ENCODE measurements at regions not wholly inside any gene's neighbourhood (a gene's known extent, or its start where the extent isn't known, plus 50 kb on each side); places are given as distances from the start of the nearest gene placed in this dataset.

GRCh38 chr20:54368570-54368969 lies 106.8 kb upstream of the DOK5 start:
- H3K27me3 ChIP-seq (ENCODE audit: low read depth) = no peaks in the 10 kb centered on the region
- H3K36me3 ChIP-seq = no peaks in the 10 kb centered on the region
- no peak overlapping the region for H3K4me3 ChIP-seq
- intact Hi-C loops (cut with micrococcal nuclease) = no loop called here
- TF ChIP-seq CTCF (IDR thresholded peaks at IDR 0.05; ENCODE audit: borderline replicate concordance) = no peak
- H3K27ac ChIP-seq (replicated peaks) = no peak overlapping the region
- H3K4me1 ChIP-seq = no peaks in the 10 kb centered on the region
- H3K9me3 ChIP-seq (replicated peaks) = peaks cover 6% of the 10 kb centered on the region
- DNase-seq = no peak

DNA sequence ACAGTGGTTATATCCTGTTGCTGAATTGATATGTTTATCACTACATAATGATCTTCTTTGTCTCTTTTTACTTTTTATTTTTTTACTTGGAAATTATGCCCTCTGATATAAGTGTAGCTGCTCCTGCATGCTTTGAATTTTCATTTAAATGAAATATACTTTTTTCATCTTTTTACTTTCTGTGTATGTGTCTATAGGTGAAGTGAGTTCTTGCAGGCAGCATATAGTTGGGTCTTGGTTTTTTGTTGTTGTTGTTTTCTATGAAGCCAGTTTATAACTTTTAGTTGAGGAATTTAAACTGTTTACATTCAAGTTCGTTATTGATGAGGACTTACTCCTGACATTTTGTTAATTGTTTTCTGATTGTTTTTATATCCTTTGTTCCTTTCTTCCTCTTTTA lies 103.1 kb upstream of the DOK5 start:
- H3K9me3 ChIP-seq (replicated peaks) = peaks cover 6% of the 10 kb centered on the region
- no peaks in the 10 kb centered on the region for H3K27me3 ChIP-seq (ENCODE audit: low read depth)
- H3K4me1 ChIP-seq = no peaks in the 10 kb centered on the region
- TF ChIP-seq CTCF (IDR thresholded peaks at IDR 0.05; ENCODE audit: borderline replicate concordance) = no peak
- intact Hi-C loops (cut with micrococcal nuclease) = no loop called here
- H3K27ac ChIP-seq (replicated peaks) = no peak overlapping the region
- no peak overlapping the region for H3K4me3 ChIP-seq
- H3K36me3 ChIP-seq = no peaks in the 10 kb centered on the region
- no peak for DNase-seq

DNA sequence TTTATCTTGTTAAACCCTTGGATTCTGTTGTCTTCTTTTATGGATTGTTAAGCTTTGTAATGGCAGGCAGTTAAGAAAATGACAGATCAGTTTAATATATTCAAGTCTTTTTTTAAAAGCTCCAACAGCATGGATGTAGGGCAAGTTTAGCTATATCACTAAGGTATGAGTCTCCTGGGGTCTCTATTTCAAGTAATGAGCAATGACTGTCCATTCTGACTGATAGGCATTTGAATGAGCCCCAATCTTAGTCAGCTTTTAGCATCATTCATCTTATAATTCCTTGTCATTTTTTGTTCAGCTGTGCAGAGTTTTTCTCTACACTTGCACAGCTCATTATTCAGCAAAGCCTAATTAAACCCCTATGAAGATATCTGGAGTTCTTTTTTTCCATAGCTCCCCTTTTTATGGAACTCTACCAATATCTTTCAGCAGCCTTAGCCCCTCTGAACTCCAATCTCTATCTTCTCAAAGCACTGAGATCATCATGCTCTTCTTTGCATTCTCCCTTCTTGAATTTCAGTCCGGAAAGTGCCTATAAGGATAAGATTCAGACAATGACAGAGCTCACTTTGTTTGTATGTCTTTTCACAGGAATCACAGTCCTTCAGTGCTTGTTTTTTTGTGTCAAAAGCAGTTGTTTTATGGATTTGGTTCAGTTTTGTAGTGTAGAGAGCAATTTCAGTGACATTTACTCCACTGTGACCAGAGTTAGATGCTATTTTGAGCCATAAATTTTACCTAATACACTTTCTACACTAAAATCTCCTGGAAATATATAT lies 97.2 kb upstream of the DOK5 start:
- Histone ChIP-seq H3K4me3 (no peak overlapping the region), H3K9me3 (replicated peaks) (no peaks in the 10 kb centered on the region), H3K27me3 (ENCODE audit: low read depth) (no peaks in the 10 kb centered on the region), H3K27ac (replicated peaks) (no peak overlapping the region), H3K4me1 (no peaks in the 10 kb centered on the region), H3K36me3 (no peaks in the 10 kb centered on the region)
- intact Hi-C loops (cut with micrococcal nuclease) = no loop called here
- no peak for TF ChIP-seq CTCF (IDR thresholded peaks at IDR 0.05; ENCODE audit: borderline replicate concordance)
- no peak for DNase-seq

DNA sequence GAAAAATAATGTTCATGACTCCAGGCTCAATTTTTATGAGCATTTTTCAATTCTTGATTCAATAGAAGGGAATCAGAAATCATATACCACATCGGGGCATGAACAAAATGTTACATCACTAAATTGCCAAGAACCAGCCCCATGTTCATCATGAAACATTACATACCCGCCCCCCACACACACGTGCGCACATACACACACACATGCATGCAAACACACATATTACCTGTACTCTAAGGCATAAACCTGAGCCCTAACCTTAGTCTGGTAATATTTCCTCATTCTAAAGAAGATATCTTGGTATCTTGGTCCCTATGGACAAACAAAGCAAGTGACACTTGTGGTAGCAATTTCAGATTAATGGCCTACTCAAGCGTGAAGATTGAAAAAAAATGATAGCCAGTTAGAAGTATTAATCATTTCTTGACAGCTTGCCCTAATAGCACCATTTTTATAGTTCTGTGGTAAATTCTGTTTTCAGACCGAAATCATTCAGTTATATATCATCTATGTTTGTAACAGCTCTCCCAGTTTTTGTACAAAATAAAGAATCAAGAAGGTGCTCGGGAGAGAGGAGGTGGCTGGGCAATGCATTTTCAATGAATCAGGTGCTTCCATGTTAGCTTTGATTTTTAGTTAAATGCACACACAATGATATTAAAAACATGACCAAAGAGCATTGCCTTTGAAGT lies 95.4 kb upstream of the DOK5 start:
- H3K27ac ChIP-seq (replicated peaks) = no peak overlapping the region
- TF ChIP-seq CTCF (IDR thresholded peaks at IDR 0.05; ENCODE audit: borderline replicate concordance) = no peak
- no peaks in the 10 kb centered on the region for H3K9me3 ChIP-seq (replicated peaks)
- no peaks in the 10 kb centered on the region for H3K4me1 ChIP-seq
- DNase-seq = no peak
- no peak overlapping the region for H3K4me3 ChIP-seq
- intact Hi-C loops (cut with micrococcal nuclease) = no loop called here
- H3K36me3 ChIP-seq = no peaks in the 10 kb centered on the region
- no peaks in the 10 kb centered on the region for H3K27me3 ChIP-seq (ENCODE audit: low read depth)

GRCh38 chr20:54382419-54382818 lies 93.0 kb upstream of the DOK5 start:
- Histone ChIP-seq H3K27me3 (ENCODE audit: low read depth) (no peaks in the 10 kb centered on the region), H3K4me1 (no peaks in the 10 kb centered on the region), H3K9me3 (replicated peaks) (no peaks in the 10 kb centered on the region), H3K36me3 (no peaks in the 10 kb centered on the region), H3K4me3 (no peak overlapping the region), H3K27ac (replicated peaks) (no peak overlapping the region)
- DNase-seq = no peak
- intact Hi-C loops (cut with micrococcal nuclease) = no loop called here
- no peak for TF ChIP-seq CTCF (IDR thresholded peaks at IDR 0.05; ENCODE audit: borderline replicate concordance)

Measured in left ventricle myocardium inferior (tissue), 1 donor.